ENCODE measurements at regions not wholly inside any gene's neighbourhood (a gene's known extent, or its start where the extent isn't known, plus 50 kb on each side); places are given as distances from the start of the nearest gene placed in this dataset.
A peak's percentile ranks its signal among the peaks of the same experiment; 100 is the strongest.
"Not testable (repeated sequence)": the region's sequence is repeated elsewhere in the genome, so short reads cannot be mapped to it uniquely, and the experiment has no call there.

DNA sequence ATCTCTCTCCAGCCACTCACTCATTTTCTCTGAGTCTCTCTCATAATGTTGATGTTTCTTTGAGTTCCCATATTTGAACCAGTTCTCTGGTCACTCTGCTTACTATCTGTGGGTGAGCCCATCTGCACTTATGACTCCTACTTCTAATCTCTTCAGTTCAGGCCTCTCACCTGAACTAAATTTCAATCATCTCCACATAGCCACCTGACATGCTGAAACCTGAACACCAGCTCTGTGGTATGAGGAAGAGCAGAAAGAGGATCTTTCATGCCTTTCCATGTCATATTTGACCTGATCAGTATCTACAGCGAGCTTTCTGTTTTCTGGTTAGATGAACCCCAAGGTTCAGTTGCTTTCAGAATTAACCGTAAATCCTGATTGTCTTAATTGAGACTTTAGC lies 122.2 kb upstream of the ESX1 start:
- no peak for DNase-seq (ENCODE audit: low spot score)

DNA sequence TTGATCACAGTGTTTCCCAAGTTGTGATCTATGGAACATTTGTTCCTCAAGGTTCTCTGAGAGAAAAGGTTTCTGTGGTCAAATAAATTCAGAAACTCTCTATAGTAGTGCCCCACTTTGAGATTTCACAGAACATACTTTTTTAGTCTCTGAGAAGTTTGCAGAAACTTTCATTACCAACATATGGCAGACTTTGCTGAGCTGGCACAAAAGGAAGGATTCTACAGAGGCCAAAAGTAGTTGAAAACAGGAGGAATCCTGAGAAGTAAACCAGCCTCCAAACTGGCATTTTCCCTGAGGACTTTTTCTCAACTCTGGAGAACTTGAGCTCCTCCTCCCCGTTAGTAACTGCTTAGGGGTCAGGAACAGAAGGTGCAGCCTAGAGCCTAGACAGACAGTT lies 117.8 kb upstream of the ESX1 start:
- no peak for DNase-seq (ENCODE audit: low spot score)

DNA sequence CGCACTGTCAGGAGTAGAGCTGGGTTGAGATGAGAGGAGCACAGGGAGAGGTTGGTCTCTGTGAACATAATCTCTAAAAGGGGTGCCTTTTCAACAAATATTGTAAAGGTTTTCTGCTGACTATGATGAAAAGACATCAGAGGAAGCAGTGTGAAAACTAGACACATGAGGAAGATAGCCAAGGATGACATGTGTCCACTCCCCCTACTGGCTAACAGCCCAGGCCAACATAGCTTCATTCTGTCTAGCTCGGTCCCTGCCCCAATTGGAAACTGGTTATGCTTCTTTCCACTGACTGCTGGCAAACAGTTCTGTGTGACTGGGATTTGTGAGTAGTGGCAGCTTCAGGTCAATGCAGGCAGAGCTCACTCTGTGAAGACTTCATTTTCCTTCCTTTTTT lies 115.4 kb upstream of the ESX1 start:
- no peak for DNase-seq (ENCODE audit: low spot score)

DNA sequence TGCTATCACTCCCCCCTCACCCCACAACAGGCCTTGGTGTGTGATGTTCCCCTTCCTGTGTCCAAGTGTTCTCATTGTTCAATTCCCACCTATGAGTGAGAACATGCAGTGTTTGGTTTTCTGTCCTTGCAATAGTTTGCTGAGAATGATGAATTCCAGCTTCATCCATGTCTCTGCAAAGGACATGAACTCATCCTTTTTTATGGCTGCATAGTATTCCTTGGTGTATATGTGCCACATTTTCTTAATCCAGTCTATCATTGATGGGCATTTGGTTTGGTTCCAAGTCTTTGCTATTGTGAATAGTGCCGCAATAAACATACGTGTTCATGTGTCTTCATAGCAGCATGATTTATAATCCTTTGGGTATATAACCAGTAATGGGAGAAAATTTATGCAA lies 106.0 kb upstream of the ESX1 start:
- not testable (repeated sequence) for DNase-seq (ENCODE audit: low spot score)

DNA sequence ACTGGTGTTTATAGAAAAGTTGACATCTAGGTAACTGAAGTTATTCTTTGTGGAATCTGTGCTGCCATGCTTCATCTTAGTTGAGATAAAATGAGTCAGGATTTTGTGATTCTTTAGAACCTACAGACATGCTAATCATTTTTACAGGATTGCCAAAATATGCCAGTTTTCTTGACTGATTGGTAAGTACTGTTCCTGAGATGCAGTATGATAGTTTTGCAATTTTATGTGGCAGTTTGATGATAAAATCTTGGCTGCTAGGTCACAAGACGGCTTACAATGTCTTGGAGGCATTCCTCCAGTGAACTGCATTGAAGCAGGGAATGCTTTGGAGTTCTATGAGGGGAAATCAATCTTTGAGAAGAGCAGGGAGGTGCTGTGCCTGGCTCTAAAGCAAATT lies 104.4 kb upstream of the ESX1 start:
- no peak for DNase-seq (ENCODE audit: low spot score)

DNA sequence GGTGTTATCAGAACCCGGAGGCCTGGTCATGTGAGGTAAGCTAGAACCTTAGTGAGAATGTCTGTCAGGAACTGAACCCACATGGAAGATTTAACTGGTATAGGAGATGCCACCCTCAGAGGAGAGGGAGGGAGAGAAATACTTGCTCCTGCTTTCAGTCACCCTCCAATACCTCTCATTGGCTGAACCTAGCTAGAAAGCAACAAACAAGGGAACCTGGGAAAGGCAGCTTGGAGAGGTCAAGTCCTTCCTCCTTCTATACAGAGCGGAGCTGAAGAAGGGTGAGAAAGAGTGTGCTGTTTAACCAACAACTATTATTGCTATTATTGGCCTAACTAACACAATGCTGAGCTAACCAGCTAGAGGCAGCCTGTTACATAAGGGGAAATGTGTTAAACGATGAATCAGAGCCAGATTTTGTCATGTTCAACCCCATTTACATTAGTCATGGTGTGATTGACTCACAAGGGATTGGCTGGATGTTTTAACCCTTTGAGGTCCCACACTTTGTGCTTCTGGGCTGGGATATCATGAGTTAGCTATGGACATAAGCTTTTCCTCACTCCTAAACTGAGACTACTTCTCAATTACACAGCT lies 96.5 kb upstream of the ESX1 start:
- DNase-seq (ENCODE audit: low spot score), result no peak

DNA sequence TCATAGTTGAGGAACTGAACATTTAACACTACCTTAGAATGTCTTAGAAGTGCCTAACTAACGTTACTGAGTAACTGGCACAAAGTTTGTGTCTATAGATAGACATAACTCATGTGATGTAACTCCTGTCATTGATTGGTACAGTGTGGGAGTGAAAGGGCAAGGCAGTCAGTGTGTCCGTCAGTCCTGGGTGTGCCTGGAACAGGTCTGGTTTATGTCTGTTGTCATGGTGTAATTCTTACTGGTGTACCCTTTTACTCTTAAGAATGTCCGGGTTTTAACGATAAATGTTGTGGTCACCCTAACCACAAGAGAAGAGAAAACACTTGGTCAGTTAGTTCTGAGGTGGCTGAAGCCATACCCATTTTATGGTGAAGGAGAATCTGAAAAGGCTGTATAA lies 93.1 kb upstream of the ESX1 start:
- no peak for DNase-seq (ENCODE audit: low spot score)

DNA sequence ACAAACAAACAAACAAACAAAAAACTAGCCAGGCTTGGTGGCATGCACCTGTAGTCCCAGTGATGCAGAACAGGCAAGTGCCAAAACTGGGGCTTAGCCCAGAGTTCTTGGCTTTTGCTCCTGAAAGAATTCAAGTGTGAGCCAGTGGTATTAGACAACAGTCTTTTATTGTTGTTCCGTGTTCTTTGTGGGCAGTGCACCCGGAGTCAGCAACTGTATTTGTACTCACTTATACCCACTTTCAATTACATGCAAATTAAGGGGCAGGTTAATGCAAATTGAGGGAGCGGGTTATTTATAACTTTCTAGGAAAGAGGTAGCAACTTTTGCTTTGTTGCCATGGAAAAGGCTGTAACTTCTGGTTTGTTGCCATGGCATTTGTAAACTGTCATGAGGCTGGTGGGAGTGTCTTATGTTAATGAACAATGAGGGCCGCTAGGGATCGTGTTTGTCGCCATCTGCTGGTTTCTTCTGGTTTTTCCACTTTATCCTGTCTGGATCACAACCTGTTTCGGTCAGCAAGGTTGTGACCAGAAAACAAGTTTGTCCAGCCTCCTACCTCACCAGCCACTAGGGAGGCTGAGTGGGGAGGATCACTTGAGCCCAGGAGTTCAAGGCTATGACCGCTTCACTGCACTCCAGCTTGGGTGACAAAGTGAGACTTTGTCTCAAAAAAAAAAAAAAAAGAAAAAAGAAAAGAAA lies 88.8 kb upstream of the ESX1 start:
- DNase-seq (ENCODE audit: low spot score), result peak; percentile 37

DNA sequence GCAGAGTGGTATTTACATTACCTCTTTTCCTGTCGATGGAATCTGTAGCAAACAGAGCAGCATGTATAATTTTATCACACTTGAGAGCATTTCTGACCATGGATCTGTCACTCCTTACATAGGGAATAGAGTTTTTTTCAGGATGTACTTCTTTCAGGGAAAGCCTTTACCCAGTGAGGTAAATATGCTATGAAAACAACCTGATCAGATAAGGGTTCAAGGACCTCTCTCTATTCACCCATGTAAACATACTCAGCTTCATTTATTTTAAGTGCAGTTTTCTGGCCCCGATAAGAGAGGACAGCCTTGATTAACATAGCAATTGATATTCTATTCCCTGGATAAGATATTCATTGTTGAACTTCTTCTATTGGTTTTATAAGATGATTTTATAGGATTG lies 87.3 kb upstream of the ESX1 start:
- DNase-seq (ENCODE audit: low spot score), result no peak

DNA sequence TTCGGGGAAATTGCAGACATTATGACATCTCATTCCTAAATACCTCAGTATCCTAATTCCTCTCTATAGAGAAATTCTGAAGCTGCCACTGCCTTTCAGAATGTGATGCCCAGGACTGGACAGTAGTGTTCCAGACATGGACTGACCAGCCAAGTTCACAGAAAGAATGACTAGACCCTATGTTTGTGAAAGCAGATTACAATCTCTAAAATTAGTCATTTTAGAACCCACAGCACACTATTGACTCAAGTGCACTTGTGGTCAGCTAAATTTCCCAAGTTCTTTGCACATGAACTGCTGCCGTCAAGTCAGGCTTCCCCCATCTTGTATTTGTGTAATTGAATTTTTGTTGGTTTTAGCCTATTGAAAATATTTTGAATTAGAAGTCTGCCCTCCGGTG lies 81.0 kb upstream of the ESX1 start:
- DNase-seq (ENCODE audit: low spot score), result no peak

DNA sequence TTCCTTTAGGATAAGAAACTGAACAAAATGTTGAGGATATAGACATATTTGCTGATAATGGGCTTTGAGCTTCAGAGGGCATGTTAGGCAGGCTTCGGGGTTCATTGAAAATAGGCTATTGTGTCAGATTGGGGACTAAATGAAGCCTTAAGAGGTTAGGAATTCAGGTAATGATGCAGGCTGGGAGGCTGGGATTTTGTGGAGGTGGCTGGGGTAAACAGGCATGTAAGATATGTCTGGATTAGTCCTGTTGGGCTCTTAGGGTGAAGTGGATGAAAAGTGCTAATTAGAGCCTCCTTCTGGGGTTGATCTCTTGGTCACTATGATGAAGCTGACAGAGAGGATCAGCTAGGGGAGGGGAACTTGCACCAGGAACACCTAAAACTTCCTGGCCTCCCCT lies 80.2 kb upstream of the ESX1 start:
- DNase-seq (ENCODE audit: low spot score), result no peak

DNA sequence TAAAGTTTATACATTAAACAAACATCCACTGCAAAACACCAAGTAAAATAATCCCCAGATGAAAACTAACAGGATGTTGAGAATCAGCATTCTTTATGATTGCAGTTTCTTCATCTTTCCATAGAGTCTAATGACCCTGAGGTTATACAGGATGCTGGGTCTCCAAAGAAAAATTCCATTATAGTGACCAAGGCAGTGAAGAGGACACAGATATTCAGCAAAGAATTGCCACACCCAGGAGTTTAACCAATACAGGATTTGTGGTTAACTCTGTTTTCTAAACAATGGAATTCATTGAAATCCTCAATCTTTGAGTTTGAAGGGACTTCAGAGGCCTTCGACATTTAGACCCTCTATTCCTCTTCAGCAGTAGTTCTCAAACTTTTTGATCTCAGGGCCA lies 76.2 kb upstream of the ESX1 start:
- no peak for DNase-seq (ENCODE audit: low spot score)

DNA sequence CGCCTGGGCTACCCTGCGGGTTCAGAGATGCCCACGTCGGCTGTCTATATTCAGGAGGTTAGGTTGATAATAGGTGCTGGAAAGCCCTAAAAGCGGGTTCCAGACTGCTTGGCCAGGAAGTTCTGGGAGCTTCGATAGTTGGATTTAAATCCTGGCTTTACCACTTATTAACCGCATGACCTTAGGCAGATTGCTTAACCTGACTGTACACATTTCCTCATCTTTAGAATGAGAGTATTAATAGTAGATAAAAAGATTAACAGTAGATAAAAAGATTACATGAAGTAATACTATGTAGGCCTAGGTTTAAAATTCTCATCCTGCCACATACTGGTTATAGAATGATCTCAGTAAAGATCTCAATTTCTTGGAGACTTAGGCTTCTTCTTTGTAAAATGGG lies 75.0 kb upstream of the ESX1 start:
- DNase-seq (ENCODE audit: low spot score), result no peak

DNA sequence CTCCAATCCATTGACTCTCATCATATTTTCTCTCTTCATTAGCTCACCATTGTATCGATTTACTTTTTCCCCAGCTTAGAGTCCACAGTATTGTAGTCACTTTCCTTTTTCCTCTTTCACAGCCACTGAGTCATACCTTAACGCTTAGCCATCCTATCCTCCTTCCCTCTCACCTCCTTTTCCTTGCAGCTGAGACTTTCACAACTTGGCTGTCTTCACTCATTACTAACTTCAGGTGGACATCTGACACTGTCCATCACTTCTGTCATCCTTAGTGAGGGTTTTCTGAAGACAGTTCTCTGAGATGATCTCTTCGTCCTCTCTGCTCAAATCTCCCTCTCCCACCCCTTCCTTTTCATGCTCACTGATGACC lies 70.5 kb upstream of the ESX1 start:
- DNase-seq (ENCODE audit: low spot score), result no peak

DNA sequence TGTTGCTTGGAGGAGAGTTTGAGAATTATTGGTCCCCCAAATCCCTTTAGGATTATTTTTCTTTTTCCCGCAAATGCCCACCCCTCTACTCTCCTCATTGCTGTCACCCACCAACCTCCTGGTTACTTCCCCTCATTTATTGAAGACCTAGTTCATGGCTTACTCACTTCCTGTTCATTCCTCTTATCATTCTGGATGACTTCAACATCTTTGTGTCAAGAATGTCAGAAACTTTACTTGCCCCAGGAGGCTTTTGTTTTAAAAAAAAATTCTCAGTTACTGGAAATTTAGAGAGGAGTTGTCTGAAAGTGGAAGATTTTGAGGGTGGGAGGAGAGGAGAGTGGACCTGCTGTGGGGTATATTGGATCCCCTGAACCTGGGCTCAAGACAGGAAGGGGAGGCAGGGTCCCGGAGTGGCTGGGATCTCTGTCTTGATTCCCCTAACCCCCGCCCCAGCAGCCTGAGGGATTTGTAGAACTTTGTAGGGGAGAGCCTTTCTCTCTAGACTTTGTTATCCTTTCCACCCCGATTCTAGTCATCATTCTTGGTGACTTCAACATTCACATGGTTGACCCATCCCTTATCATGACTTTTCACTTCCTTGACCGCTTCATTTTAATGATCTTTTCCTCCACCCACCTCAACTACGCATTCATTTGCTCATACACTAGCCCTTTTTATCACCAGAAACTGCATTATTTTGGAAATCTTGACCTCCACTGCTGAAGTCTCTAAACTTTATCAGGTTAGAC lies 69.9 kb upstream of the ESX1 start:
- no peak for DNase-seq (ENCODE audit: low spot score)

DNA sequence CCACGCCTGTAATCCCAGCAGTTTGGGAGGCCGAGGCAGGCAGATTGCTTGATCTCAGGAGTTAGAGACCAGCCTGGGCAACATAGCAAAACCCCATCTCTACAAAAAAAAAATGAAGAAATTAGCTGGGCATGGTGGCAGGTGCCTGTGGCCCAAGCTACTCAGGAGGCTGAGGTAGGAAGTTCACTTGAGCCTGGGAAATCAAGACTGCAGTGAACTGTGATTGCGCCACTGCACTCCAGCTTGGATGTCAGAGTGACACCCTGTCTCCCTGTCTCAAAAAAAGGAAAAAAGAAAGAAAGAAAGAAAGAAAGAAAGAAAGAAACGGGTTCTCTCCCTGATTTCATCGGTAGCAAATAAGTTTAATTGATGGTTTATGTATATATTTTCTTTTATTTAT lies 64.6 kb upstream of the ESX1 start:
- no peak for DNase-seq (ENCODE audit: low spot score)

DNA sequence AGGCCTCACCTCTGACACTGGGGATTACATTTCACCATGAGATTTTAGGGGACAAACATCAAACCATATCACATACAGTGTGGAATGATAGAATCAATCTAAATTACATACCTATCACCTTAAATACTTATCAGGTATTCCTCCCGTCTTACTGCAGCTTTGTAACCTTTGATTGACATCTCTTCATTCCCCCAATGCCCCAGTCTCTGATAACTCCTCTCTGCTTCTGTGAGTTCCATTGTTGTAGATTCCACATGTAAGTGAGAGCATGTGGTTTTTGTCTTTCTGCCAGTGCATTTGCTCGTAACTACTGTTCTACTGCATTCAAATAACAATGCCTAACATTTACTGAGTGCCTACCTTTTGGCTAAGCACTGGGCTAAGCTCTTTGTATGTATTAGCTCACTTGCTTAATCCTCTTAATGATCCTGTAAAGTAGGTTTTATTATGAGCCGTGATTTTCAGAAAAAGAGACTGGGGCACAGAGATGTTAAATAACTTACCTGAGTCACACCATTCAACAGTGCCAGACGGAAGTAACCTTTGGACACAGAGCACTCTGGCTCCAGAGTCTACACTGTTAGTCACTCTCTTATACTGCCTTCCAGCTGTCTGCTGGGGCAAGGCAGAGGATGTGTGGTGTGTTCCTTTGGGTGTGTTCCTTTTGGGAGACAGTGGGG lies 63.7 kb upstream of the ESX1 start:
- DNase-seq (ENCODE audit: low spot score), result no peak

DNA sequence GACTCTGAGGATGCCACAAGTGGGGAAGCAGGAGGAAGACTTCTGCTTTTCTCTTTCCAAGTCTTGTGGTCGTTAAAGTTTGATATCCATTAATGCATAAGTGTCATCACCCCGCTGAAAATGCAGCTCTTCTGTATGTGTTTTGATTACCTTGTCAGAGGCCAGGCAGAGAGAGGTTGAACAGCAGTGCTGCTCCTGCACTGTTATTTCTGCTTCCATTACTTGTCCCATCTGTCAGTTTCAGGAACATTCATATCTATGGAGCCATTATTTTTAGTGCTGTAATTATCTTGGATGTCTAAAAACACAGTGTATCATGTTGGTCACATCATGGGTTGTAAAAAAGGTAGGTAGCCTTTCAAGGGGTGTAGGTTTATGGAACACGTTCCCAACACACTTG lies 62.0 kb upstream of the ESX1 start:
- no peak for DNase-seq (ENCODE audit: low spot score)

DNA sequence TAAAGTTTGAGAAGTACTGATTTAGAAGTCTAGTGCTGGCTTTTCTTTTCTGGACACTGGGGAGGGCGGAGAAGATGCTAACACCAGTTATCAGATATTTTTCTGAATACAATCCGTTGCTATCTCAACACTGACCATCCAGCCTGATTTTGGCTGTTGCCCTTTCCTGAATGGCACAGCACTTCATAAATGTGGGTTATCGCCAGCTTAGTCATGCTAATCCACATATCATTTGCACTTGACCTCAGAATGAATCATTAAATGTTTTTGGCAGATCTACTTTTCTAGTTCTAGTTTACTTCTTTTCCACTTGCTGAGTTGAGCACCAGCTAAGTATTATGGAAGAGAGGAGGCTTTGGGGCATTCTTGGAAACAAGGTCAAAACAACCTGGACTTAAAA lies 60.8 kb upstream of the ESX1 start:
- DNase-seq (ENCODE audit: low spot score), result no peak

DNA sequence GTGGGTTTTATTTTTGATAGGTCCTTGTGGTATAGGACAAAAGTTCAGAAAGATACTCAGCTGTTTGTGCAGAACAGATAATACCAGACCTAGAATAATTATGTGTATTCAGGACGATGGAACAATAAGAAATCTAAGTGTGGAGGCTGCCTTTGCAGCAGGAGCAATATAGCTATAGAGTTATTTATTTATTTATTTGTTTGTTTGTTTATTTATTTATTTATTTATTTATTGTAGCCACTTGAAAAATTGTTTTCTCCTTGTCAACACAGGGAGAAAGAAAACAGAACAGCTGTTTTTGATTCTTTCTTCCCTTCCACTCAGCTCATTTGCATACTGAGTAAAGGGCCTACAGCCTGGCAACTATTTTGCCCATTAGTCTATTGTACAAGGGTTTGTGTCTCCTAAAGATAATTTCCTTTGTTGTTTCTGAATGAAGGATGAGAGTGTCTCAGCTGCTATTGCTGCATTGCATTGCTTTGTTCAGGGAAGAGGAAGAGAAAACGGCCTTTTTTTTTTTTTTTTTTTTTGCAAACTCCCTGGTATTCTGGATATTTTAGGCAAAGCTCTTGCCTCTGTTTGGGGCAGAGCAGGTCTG lies 56.0 kb upstream of the ESX1 start:
- DNase-seq (ENCODE audit: low spot score), result no peak

DNA sequence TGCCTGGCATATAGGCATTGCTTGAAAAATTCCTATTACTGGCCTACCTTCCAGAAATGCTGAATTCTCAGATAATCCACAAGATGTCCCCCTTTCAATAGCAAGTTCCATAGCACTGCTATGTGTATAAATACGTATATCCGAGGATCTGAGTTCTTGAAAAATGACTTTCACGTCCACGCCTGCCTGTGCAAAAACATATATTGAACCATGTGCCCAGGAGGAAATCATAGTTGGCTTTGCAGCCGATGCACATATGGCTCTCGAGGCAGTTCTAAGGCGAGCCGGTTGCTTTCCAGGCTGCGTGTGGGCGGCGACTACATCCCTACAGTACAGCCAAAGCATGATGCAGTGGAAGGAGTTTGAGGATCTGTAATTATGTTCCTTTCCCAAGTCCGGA lies 55.4 kb upstream of the ESX1 start:
- DNase-seq (ENCODE audit: low spot score), result peak; percentile 2

DNA sequence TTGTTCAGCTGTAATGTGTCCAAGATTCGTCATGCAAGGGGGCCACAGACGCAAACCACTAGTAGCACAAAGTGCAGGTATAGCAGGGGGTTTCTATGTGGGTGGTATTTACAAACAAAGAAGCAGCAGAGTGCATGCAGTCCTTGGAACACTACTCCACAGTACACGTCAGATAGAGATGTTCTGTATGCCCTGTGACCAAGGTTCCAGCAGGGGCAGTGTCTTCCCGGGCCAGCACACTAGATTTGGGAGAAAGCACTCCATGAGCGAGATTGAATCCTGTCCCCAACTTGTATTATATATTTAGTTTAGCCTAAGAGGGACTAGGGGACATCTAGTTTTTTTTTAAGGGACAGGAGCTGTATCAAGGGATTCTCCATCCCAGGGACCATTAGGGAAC lies 54.4 kb upstream of the ESX1 start:
- DNase-seq (ENCODE audit: low spot score), result no peak

Measured in SK-N-DZ (cell line).